ENCODE measurements at regions not wholly inside any gene's neighbourhood (a gene's known extent, or its start where the extent isn't known, plus 50 kb on each side); places are given as distances from the start of the nearest gene placed in this dataset.

- H3K27ac ChIP-seq (ENCODE audit: low read depth, low read length) = no peak overlapping the region
- no peaks in the 10 kb centered on the region for H3K4me1 ChIP-seq (ENCODE audit: control insufficient read depth, insufficient read depth, low read length)
- no peak overlapping the region for H3K9ac ChIP-seq (ENCODE audit: low read depth, low read length)
- no peak overlapping the region for H3K4me3 ChIP-seq (ENCODE audit: low read depth, low read length)
- no peaks in the 10 kb centered on the region for H3K9me3 ChIP-seq (ENCODE audit: control insufficient read depth, insufficient read depth, low read length)
- no peaks in the 10 kb centered on the region for H3K36me3 ChIP-seq (ENCODE audit: control insufficient read depth, insufficient read depth, low read length)
- no peaks in the 10 kb centered on the region for H3K27me3 ChIP-seq (ENCODE audit: control insufficient read depth, insufficient read depth, low read length)
These were observed 395.7 kb downstream of the CDC14C start for GRCh38 chr7:49320083-49320482.

- Histone ChIP-seq H3K4me1 (ENCODE audit: control insufficient read depth, insufficient read depth, low read length) (no peaks in the 10 kb centered on the region), H3K36me3 (ENCODE audit: control insufficient read depth, insufficient read depth, low read length) (no peaks in the 10 kb centered on the region), H3K27me3 (ENCODE audit: control insufficient read depth, insufficient read depth, low read length) (no peaks in the 10 kb centered on the region), H3K9me3 (ENCODE audit: control insufficient read depth, insufficient read depth, low read length) (no peaks in the 10 kb centered on the region), H3K4me3 (ENCODE audit: low read depth, low read length) (no peak overlapping the region), H3K9ac (ENCODE audit: low read depth, low read length) (no peak overlapping the region), H3K27ac (ENCODE audit: low read depth, low read length) (no peak overlapping the region)
These were observed 397.5 kb downstream of the CDC14C start for GRCh38 chr7:49321843-49322242.

DNA sequence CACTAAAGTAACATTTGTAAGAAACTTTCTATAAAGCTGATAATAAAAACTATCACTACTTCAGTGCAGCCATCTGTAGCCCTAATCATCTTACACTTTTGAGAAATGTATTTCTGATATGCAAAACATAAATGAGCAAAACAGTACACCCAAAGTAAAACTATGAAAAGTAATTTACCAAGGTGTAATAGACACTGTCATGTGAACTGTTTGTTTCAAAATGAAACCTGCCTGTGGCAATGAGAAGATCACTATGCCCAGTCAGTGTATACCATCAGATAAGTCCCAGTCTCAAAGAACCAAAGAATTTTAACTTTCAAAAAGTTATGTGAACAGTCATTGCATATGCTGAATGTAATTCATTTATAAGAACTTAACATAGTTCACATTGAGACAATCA lies 398.1 kb downstream of the CDC14C start:
- no peaks in the 10 kb centered on the region for H3K27me3 ChIP-seq (ENCODE audit: control insufficient read depth, insufficient read depth, low read length)
- H3K27ac ChIP-seq (ENCODE audit: low read depth, low read length) = no peak overlapping the region
- no peak overlapping the region for H3K4me3 ChIP-seq (ENCODE audit: low read depth, low read length)

GRCh38 chr7:49324040-49324439 lies 399.7 kb downstream of the CDC14C start:
- H3K36me3 ChIP-seq (ENCODE audit: control insufficient read depth, insufficient read depth, low read length) = no peaks in the 10 kb centered on the region
- H3K27ac ChIP-seq (ENCODE audit: low read depth, low read length) = no peak overlapping the region
- H3K4me1 ChIP-seq (ENCODE audit: control insufficient read depth, insufficient read depth, low read length) = no peaks in the 10 kb centered on the region
- H3K4me3 ChIP-seq (ENCODE audit: low read depth, low read length) = no peak overlapping the region
- no peaks in the 10 kb centered on the region for H3K9me3 ChIP-seq (ENCODE audit: control insufficient read depth, insufficient read depth, low read length)
- H3K9ac ChIP-seq (ENCODE audit: low read depth, low read length) = no peak overlapping the region
- H3K27me3 ChIP-seq (ENCODE audit: control insufficient read depth, insufficient read depth, low read length) = no peaks in the 10 kb centered on the region

More for the DNA sequence above, 398.1 kb downstream of the CDC14C start:
- Histone ChIP-seq H3K9me3 (ENCODE audit: control insufficient read depth, insufficient read depth, low read length) (no peaks in the 10 kb centered on the region), H3K36me3 (ENCODE audit: control insufficient read depth, insufficient read depth, low read length) (no peaks in the 10 kb centered on the region), H3K4me1 (ENCODE audit: control insufficient read depth, insufficient read depth, low read length) (no peaks in the 10 kb centered on the region), H3K9ac (ENCODE audit: low read depth, low read length) (no peak overlapping the region)

- H3K27ac ChIP-seq (ENCODE audit: low read depth, low read length) = no peak overlapping the region
- H3K4me3 ChIP-seq (ENCODE audit: low read depth, low read length) = no peak overlapping the region
- no peaks in the 10 kb centered on the region for H3K4me1 ChIP-seq (ENCODE audit: control insufficient read depth, insufficient read depth, low read length)
- H3K36me3 ChIP-seq (ENCODE audit: control insufficient read depth, insufficient read depth, low read length) = no peaks in the 10 kb centered on the region
- no peak overlapping the region for H3K9ac ChIP-seq (ENCODE audit: low read depth, low read length)
- H3K27me3 ChIP-seq (ENCODE audit: control insufficient read depth, insufficient read depth, low read length) = no peaks in the 10 kb centered on the region
- H3K9me3 ChIP-seq (ENCODE audit: control insufficient read depth, insufficient read depth, low read length) = no peaks in the 10 kb centered on the region
These were observed 400.4 kb downstream of the CDC14C start for GRCh38 chr7:49324707-49325106.

DNA sequence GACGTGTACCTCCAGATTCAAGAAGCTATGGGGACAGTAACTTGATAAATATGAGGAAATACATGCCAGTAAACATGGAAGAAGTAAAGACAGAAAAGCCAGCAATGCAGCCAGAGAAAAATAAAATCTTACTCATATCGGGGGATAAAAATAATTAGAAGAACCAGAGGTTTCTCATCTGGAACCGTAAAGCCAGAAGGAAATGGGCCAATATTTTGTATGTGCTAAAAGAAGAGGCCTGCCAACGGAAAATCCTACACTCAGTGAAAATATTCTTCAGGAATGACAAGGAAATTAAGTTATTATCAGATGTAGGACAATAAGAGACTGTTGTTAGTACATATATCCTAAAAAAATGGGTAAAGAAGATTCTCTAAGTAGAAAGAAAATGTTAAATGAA lies 401.2 kb downstream of the CDC14C start:
- Histone ChIP-seq H3K27ac (ENCODE audit: low read depth, low read length) (no peak overlapping the region), H3K4me3 (ENCODE audit: low read depth, low read length) (no peak overlapping the region), H3K9me3 (ENCODE audit: control insufficient read depth, insufficient read depth, low read length) (no peaks in the 10 kb centered on the region), H3K9ac (ENCODE audit: low read depth, low read length) (no peak overlapping the region), H3K4me1 (ENCODE audit: control insufficient read depth, insufficient read depth, low read length) (no peaks in the 10 kb centered on the region), H3K36me3 (ENCODE audit: control insufficient read depth, insufficient read depth, low read length) (no peaks in the 10 kb centered on the region), H3K27me3 (ENCODE audit: control insufficient read depth, insufficient read depth, low read length) (no peaks in the 10 kb centered on the region)

- Histone ChIP-seq H3K27ac (ENCODE audit: low read depth, low read length) (no peak overlapping the region), H3K9me3 (ENCODE audit: control insufficient read depth, insufficient read depth, low read length) (no peaks in the 10 kb centered on the region), H3K36me3 (ENCODE audit: control insufficient read depth, insufficient read depth, low read length) (no peaks in the 10 kb centered on the region), H3K4me1 (ENCODE audit: control insufficient read depth, insufficient read depth, low read length) (no peaks in the 10 kb centered on the region), H3K9ac (ENCODE audit: low read depth, low read length) (no peak overlapping the region), H3K27me3 (ENCODE audit: control insufficient read depth, insufficient read depth, low read length) (no peaks in the 10 kb centered on the region), H3K4me3 (ENCODE audit: low read depth, low read length) (no peak overlapping the region)
These were observed 402.8 kb downstream of the CDC14C start for GRCh38 chr7:49327155-49327554.

DNA sequence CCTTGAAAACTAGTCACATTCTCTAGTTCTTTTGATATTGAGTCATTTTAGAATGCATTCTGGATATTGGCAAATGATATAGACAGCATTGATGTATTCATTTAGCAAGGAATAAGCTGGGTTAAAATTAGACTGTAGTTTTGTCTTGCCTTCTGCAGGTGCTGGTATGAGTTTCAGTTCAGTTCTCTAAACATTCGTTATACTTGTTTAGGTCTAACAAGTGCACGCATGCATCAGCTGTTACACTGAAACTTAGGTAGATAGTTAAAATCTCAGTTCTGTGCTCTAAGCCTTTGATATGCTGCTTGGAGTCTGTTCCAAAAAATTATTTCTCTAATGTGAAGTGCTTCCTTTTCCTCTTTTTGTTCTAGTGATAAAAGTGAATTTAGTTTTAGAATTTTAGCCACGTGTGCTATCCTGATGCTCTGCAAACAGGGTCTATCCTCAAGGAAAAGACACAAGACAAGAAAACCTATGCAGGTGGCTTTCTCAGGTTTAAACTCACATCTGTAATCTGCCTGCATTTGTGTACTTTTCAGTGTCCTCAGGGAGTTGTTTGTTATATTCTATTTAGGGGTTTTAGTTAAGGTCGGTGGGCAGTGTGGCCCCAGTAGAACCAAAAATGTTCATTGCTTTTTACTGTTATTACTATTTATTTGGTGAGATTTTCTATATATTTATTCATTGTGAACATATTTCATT lies 409.0 kb downstream of the CDC14C start:
- no peak overlapping the region for H3K9ac ChIP-seq (ENCODE audit: low read depth, low read length)
- H3K4me1 ChIP-seq (ENCODE audit: control insufficient read depth, insufficient read depth, low read length) = no peaks in the 10 kb centered on the region
- H3K9me3 ChIP-seq (ENCODE audit: control insufficient read depth, insufficient read depth, low read length) = no peaks in the 10 kb centered on the region

GRCh38 chr7:49341849-49342248 lies 417.5 kb downstream of the CDC14C start:
- Histone ChIP-seq H3K9ac (ENCODE audit: low read depth, low read length) (no peak overlapping the region), H3K27me3 (ENCODE audit: control insufficient read depth, insufficient read depth, low read length) (no peaks in the 10 kb centered on the region), H3K9me3 (ENCODE audit: control insufficient read depth, insufficient read depth, low read length) (peaks cover 9% of the 10 kb centered on the region; the same call in 1 of the 2 replicates), H3K36me3 (ENCODE audit: control insufficient read depth, insufficient read depth, low read length) (no peaks in the 10 kb centered on the region), H3K4me3 (ENCODE audit: low read depth, low read length) (no peak overlapping the region), H3K4me1 (ENCODE audit: control insufficient read depth, insufficient read depth, low read length) (peaks cover 3% of the 10 kb centered on the region; the same call in 1 of the 2 replicates), H3K27ac (ENCODE audit: low read depth, low read length) (no peak overlapping the region)

More for the DNA sequence above, 409.0 kb downstream of the CDC14C start:
- Histone ChIP-seq H3K27me3 (ENCODE audit: control insufficient read depth, insufficient read depth, low read length) (no peaks in the 10 kb centered on the region), H3K27ac (ENCODE audit: low read depth, low read length) (no peak overlapping the region), H3K36me3 (ENCODE audit: control insufficient read depth, insufficient read depth, low read length) (no peaks in the 10 kb centered on the region), H3K4me3 (ENCODE audit: low read depth, low read length) (no peak overlapping the region)

DNA sequence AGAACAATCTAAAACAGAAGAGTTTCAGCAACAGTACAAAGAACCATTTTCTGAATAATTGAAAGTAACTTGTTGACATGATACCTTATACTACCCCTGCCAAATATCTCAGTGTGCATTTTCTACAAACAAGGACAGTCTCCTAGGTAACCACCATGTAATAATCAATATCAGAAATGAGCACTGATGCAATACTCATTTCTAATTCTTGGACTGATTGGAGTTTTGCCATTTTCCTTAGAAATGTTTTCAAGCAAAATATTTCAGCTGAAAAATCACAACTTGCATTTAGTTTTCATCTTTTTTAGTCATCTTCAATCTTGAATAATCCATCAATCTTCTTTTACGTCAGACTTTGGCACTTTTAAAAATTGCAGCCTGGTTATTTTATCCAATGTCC lies 420.2 kb downstream of the CDC14C start:
- Histone ChIP-seq H3K27ac (ENCODE audit: low read depth, low read length) (no peak overlapping the region), H3K4me1 (ENCODE audit: control insufficient read depth, insufficient read depth, low read length) (peaks cover 3% of the 10 kb centered on the region; the same call in 1 of the 2 replicates), H3K9me3 (ENCODE audit: control insufficient read depth, insufficient read depth, low read length) (peaks cover 9% of the 10 kb centered on the region; the same call in 1 of the 2 replicates), H3K27me3 (ENCODE audit: control insufficient read depth, insufficient read depth, low read length) (no peaks in the 10 kb centered on the region), H3K36me3 (ENCODE audit: control insufficient read depth, insufficient read depth, low read length) (no peaks in the 10 kb centered on the region), H3K4me3 (ENCODE audit: low read depth, low read length) (no peak overlapping the region), H3K9ac (ENCODE audit: low read depth, low read length) (no peak overlapping the region)

DNA sequence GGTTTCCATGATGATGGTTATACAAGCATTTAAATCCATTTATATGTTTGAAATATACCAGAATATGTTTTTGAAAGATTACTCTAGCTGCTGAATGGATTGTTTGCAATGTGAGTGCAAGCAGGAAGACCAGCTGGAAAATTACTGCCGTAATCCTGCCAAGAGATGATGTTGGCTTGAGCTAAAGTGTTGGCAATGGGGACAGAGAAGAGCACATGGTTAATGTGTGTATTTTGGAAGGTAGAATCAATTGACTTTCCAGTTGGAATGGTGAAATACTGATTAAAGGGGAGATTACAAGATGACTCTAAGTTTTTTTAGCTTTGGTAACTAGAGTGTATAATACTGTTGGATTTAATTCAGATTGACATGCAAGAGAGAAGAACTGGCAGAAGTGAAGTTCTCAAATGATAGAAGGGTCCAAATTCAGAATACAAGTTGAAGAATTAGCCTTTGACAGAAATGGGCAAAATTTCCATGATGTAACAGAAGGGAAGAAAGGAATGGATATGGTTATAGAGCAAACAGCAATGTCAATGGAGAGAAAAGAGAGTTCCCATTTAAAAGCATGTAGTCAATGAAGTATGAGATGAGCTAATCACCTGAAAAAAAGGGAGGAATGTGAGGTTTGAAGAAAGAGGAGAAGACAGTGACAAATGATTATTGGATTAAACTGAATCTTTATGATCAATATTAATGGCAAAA lies 422.0 kb downstream of the CDC14C start:
- H3K9ac ChIP-seq (ENCODE audit: low read depth, low read length) = no peak overlapping the region
- peaks cover 9% of the 10 kb centered on the region; the same call in 1 of the 2 replicates for H3K9me3 ChIP-seq (ENCODE audit: control insufficient read depth, insufficient read depth, low read length)
- no peak overlapping the region for H3K4me3 ChIP-seq (ENCODE audit: low read depth, low read length)
- peaks cover 3% of the 10 kb centered on the region; the same call in 1 of the 2 replicates for H3K4me1 ChIP-seq (ENCODE audit: control insufficient read depth, insufficient read depth, low read length)
- H3K36me3 ChIP-seq (ENCODE audit: control insufficient read depth, insufficient read depth, low read length) = no peaks in the 10 kb centered on the region
- H3K27me3 ChIP-seq (ENCODE audit: control insufficient read depth, insufficient read depth, low read length) = no peaks in the 10 kb centered on the region
- H3K27ac ChIP-seq (ENCODE audit: low read depth, low read length) = no peak overlapping the region
